Kidney (tissue), 13 donors: ENCODE measurements at regions not wholly inside any gene's neighbourhood (a gene's known extent, or its start where the extent isn't known, plus 50 kb on each side); places are given as distances from the start of the nearest gene placed in this dataset.

Experiments
- DNase-seq, 5 donors: peaks; one replicate each; pipeline ENCODE4 v3.0.0-alpha.2; 2013 to 2020
- FAIRE-seq: peaks from 2 replicates; lab custom pipeline; 2012; peaks lifted over from hg19 to GRCh38; lab: Jason Lieb, UNC
- H3K27ac ChIP-seq, 2 donors: one replicate each; pipeline ENCODE4 v1.7.0; 2013; ENCODE audit warnings: low read depth in 2 of 2, low read length in 2 of 2, inconsistent platforms in 1 of 2
- H3K27me3 ChIP-seq: one replicate; pipeline ENCODE4 v1.7.1; 2013; ENCODE audit warnings: low read length, inconsistent platforms; ENCODE audit not compliant: control insufficient read depth, insufficient read depth
- H3K36me3 ChIP-seq, 3 donors: one replicate each; pipeline versions ENCODE4 v1.7.0 to v1.7.1; 2013; ENCODE audit warnings: low read length in 3 of 3, control low read depth in 1 of 3, inconsistent platforms in 1 of 3; ENCODE audit not compliant: insufficient read depth in 3 of 3, control insufficient read depth in 2 of 3
- H3K4me1 ChIP-seq, 3 donors: one replicate each; pipeline versions ENCODE4 v1.7.0 to v1.7.1; 2013; ENCODE audit warnings: low read length in 3 of 3, inconsistent platforms in 1 of 3, low read depth in 1 of 3; ENCODE audit not compliant: control insufficient read depth in 2 of 3, insufficient read depth in 2 of 3
- H3K4me3 ChIP-seq, 3 donors: one replicate each; pipeline versions ENCODE4 v1.7.0 to v1.8.1; 2013; ENCODE audit warnings: low read length in 3 of 3, control low read depth in 1 of 3, inconsistent platforms in 1 of 3
- H3K9ac ChIP-seq, 3 donors: one replicate each; pipeline versions ENCODE4 v1.7.0 to v1.7.1; 2013; ENCODE audit warnings: low read length in 3 of 3, control low read depth in 1 of 3, inconsistent platforms in 1 of 3
- H3K9me3 ChIP-seq, 3 donors: one replicate each; pipeline versions ENCODE4 v1.7.0 to v1.7.1; 2013; ENCODE audit warnings: low read length in 3 of 3, control low read depth in 1 of 3, inconsistent platforms in 1 of 3; ENCODE audit not compliant: control insufficient read depth in 2 of 3, insufficient read depth in 1 of 3
- intact Hi-C: fragments of 100-400 bp; cut with DNase I; formaldehyde crosslinking; loops from one replicate; pipeline ENCODE4 v1.11.1; 2022
- TF ChIP-seq, protein P1 (sequence below): IDR thresholded peaks from 3 replicates; pipeline ENCODE4 v1.5.1; 2012; ENCODE audit warnings: mild to moderate bottlenecking, moderate library complexity, borderline replicate concordance; ENCODE audit not compliant: insufficient read depth; ENCODE audit errors: extremely low read depth
- donor health status: control.
- donor health status: control.
- donor health status: control.
- donor health status: control.
- donor health status: control.
- donor health status: DM: yes; HTN: yes; CAD: no.
- donor health status: Normal renal cell carcinoma (clear cell type).

DNA sequence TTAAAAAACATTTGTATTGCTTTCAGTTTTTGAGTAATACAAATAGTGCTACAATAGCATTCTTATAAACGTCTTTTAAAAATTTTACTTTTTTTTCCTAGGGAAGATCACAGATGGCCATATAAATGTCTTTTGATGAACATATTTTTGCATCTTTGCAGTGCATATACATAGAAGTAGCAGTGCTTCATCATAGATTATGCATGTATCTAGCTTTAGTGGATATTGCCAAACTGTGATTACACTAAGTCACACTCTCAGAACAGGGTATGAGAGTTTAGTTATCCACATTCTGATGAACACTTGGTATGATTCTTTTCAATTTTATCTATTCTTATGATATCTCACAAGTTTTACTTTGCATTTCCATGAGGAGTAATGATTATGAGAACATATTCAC is 99.8 kb upstream of the ASCC3 start:
- Histone ChIP-seq H3K9me3 (no peaks in the 10 kb centered on the region), H3K36me3 (no peaks in the 10 kb centered on the region), H3K27me3 (no peaks in the 10 kb centered on the region), H3K27ac (no peak overlapping the region), H3K4me3 (no peak overlapping the region), H3K9ac (no peak overlapping the region), H3K4me1 (no peaks in the 10 kb centered on the region)
- DNase-seq: no peak
- TF ChIP-seq, protein P1, sequence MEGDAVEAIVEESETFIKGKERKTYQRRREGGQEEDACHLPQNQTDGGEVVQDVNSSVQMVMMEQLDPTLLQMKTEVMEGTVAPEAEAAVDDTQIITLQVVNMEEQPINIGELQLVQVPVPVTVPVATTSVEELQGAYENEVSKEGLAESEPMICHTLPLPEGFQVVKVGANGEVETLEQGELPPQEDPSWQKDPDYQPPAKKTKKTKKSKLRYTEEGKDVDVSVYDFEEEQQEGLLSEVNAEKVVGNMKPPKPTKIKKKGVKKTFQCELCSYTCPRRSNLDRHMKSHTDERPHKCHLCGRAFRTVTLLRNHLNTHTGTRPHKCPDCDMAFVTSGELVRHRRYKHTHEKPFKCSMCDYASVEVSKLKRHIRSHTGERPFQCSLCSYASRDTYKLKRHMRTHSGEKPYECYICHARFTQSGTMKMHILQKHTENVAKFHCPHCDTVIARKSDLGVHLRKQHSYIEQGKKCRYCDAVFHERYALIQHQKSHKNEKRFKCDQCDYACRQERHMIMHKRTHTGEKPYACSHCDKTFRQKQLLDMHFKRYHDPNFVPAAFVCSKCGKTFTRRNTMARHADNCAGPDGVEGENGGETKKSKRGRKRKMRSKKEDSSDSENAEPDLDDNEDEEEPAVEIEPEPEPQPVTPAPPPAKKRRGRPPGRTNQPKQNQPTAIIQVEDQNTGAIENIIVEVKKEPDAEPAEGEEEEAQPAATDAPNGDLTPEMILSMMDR: no peak
- intact Hi-C loops: no loop called here
- FAIRE-seq: no peak

DNA sequence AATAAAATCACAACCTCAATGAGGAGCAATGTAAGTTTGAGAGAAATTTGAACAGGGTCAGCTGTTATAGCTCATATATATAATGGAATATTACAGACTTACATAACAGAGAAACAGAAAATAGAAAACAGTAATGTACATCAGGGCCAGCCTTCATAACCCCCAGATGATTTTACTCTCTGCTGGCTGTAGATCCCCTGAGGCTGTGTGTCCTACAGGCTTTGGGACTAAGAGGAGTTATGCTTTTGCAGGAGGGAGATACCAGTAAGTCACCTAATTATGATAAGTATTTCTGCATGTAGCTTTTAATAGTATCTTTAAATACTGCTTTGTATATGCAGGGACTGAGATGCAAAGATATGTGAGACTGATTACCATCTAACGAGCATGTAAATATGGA is 105.8 kb upstream of the ASCC3 start:
- H3K27ac ChIP-seq: no peak overlapping the region
- TF ChIP-seq, protein P1: no peak
- no peaks in the 10 kb centered on the region for H3K9me3 ChIP-seq
- no peaks in the 10 kb centered on the region for H3K36me3 ChIP-seq
- intact Hi-C loops: no loop called here
- DNase-seq (no peak), FAIRE-seq (no peak)
- H3K27me3 ChIP-seq: no peaks in the 10 kb centered on the region
- no peak overlapping the region for H3K9ac ChIP-seq
- no peaks in the 10 kb centered on the region for H3K4me1 ChIP-seq
- H3K4me3 ChIP-seq: no peak overlapping the region

DNA sequence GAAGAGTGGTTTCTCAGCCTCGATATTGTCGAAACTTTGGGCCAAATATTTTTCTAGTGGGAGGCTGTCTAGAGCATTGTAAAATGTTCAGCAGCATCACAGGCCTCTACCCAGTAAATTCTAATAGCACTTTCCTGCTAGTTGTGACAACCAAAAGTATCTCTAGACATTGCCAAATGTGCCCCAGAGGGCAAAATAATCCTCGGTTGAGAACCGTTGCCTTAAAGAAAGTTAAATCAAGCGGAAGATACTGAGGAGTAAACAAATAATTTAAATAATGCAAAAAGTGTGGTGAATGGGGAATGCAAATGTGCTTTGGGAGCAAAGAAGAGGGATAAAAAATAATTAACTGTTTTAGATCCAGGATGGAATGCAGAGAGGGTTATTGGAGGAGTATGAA is 106.4 kb upstream of the ASCC3 start:
- H3K27ac ChIP-seq: no peak overlapping the region
- DNase-seq: no peak
- no peak overlapping the region for H3K4me3 ChIP-seq
- H3K9me3 ChIP-seq: no peaks in the 10 kb centered on the region
- TF ChIP-seq, protein P1: no peak
- FAIRE-seq: no peak
- intact Hi-C loops: no loop called here
- H3K4me1 ChIP-seq: no peaks in the 10 kb centered on the region
- H3K36me3 ChIP-seq: no peaks in the 10 kb centered on the region
- no peaks in the 10 kb centered on the region for H3K27me3 ChIP-seq
- H3K9ac ChIP-seq: no peak overlapping the region

DNA sequence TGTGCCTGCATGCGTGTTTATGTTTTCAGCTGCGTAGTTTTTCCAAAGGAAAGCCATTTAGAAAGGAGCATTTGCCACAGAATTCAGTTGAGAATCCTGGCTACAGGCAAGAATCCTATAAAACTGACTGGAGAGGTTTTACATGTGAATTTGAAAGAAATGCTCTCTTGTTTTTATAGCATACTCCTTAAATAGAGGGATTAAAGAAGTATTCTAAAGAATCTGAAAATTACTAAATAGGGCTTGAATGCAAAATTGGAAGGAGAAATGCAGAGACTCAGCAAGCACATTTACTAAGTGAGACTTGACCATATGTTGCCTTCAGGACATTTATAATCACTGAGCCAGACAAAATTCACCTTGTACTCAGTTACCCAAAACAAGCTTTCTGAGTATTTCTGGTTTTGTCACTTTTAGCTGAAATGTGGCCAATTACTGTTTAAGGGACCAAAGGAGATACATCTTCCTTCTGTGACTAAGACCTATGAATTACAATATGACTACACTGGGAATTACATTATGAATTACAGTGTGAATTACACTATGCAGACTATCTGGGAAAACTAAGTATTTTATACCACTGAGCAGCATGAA is 107.4 kb upstream of the ASCC3 start:
- intact Hi-C loops: no loop called here

More for the DNA sequence above, 107.4 kb upstream of the ASCC3 start:
- Histone ChIP-seq H3K9me3 (no peaks in the 10 kb centered on the region), H3K27me3 (no peaks in the 10 kb centered on the region), H3K27ac (no peak overlapping the region), H3K36me3 (no peaks in the 10 kb centered on the region), H3K9ac (no peak overlapping the region), H3K4me3 (no peak overlapping the region), H3K4me1 (no peaks in the 10 kb centered on the region)
- TF ChIP-seq, protein P1: no peak
- DNase-seq: no peak
- no peak for FAIRE-seq
